Retinal pigment epithelial cell (primary cell): ENCODE measurements at regions not wholly inside any gene's neighbourhood (a gene's known extent, or its start where the extent isn't known, plus 50 kb on each side); places are given as distances from the start of the nearest gene placed in this dataset.

Experiments used
- DNase-seq: peaks from one replicate; pipeline ENCODE4 v3.0.0-alpha.2; 2010; ENCODE audit warnings: low read depth
- H3K4me3 ChIP-seq: 2 replicates; pipeline ENCODE4 v1.5.1; 2011; ENCODE audit warnings: mild to moderate bottlenecking, low read length, control low read depth, moderate library complexity
- TF ChIP-seq, protein P1 (sequence below): conservative IDR thresholded peaks from 2 replicates; pipeline ENCODE4 v1.5.1; 2011; ENCODE audit warnings: low read depth, low read length, control low read depth, inconsistent platforms

DNA sequence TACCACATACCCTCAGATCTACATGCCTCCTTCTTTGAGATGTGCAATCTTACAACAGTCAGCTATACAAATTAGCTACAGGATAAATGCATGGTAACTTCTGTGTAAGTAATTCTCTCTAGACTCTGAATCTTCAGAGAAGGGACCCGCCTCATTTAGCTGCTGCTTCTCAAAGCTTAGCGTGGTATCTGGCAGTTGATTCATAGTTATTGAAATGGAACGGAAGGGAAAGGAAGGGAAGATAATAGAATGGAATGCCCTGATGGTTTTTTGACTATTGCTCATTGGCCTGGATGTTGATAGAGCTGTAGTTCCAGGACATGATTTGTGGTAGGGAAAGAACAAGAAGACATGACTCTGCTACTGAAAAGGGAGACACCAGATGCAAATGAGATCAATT, 498.1 kb upstream of the CRIM1 start:
- TF ChIP-seq, protein P1, sequence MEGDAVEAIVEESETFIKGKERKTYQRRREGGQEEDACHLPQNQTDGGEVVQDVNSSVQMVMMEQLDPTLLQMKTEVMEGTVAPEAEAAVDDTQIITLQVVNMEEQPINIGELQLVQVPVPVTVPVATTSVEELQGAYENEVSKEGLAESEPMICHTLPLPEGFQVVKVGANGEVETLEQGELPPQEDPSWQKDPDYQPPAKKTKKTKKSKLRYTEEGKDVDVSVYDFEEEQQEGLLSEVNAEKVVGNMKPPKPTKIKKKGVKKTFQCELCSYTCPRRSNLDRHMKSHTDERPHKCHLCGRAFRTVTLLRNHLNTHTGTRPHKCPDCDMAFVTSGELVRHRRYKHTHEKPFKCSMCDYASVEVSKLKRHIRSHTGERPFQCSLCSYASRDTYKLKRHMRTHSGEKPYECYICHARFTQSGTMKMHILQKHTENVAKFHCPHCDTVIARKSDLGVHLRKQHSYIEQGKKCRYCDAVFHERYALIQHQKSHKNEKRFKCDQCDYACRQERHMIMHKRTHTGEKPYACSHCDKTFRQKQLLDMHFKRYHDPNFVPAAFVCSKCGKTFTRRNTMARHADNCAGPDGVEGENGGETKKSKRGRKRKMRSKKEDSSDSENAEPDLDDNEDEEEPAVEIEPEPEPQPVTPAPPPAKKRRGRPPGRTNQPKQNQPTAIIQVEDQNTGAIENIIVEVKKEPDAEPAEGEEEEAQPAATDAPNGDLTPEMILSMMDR = no peak
- DNase-seq = no peak
- H3K4me3 ChIP-seq = no peak overlapping the region

DNA sequence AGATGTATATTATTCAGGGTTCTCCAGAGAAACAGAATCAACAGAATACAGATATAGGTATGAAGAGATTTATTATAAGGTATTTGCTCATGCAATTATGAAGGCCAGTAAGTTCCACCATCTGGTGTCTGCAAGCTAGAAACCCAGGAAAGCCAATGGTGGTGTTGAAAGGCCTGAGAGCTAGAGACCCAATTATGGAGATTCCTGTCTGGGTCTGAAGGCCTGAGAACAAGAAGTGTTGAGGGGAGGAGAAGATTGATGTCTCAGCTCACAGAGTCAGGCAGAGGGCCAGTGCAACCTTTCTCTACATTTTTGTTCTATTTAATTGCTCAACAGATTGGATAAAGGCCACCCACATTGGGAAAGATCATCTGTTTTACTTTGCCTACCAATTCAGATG, 524.2 kb upstream of the CRIM1 start:
- TF ChIP-seq, protein P1 = no peak
- no peak for DNase-seq
- H3K4me3 ChIP-seq = no peak overlapping the region

DNA sequence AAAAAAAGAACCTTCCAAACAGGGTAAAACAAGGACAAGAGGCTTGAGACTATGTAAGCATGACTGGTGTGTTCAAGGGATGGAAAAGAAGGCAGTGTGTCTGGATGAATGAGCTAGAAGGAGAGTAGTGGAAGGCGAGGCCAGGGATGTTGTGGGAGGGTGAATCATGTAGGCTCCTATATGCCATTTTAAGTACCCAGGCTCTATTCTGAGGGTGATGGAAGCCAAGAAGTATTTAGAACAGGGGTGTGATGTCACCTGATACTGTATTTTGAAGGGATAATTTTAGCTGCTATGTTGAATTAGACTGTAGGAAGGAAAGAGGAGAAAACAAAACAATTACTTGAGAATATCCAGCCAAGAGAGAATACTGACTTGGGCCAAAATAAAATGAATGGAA, 524.7 kb upstream of the CRIM1 start:
- DNase-seq = no peak
- no peak overlapping the region for H3K4me3 ChIP-seq
- TF ChIP-seq, protein P1 = no peak

DNA sequence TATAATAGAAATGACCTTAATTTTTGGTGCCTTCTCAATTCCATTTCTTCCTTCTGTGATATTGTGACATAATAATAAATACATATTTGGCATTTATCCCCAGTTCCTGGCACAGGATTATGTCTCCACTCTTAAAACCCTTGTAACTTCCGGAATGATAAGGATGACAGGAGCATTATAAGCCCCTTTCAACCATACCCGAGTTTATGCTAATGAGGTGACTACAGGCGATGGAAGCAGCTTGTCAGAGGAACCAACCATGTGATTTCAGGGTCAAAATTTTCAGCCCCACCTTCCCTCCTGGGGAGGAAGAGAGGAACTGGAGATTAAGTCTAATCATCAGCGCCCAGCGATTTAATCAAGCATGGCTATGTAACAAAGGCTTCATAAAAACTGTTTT, 528.5 kb upstream of the CRIM1 start:
- TF ChIP-seq, protein P1 = no peak
- DNase-seq = peak; percentile 29
- no peak overlapping the region for H3K4me3 ChIP-seq

DNA sequence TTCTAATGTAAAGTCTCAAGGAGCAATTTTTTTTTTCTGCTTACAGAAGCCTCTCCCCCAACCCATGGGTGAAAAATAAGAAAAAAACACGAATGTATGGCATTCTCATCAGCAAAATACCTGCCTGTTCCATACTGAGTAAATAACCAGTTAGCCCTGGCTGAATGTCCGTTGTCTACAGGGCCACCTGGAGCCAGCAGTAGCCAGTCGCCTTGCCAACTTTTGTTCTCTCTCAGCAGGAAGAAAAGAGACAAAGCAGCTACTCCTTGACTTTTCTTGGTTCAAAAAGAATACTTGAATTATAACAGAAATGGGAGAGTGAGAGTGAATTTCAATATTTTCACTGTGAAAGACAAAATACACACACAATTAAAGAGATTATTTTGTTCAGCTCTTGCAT, 532.9 kb upstream of the CRIM1 start:
- TF ChIP-seq, protein P1 = no peak
- no peak overlapping the region for H3K4me3 ChIP-seq
- DNase-seq = no peak

DNA sequence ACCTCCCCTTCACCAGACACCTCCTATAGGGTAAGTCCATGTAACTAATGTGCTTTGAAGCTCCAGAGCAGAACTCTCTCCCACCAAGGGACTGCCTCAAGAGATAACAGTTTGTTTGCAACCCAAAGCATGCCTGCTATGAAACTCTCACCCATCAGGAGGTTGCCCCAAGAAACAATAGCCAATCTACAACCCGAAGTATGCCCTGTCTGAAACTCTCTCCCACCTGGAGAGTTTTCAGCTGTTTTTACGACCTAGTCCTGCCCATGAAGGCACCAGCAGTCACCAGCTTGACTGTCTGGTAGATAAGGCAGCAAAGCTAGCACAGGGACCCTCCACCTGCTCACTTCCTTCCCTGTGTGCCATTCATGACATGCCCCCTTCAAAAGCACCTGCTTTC, 533.9 kb upstream of the CRIM1 start:
- no peak overlapping the region for H3K4me3 ChIP-seq
- no peak for DNase-seq
- TF ChIP-seq, protein P1 = no peak

DNA sequence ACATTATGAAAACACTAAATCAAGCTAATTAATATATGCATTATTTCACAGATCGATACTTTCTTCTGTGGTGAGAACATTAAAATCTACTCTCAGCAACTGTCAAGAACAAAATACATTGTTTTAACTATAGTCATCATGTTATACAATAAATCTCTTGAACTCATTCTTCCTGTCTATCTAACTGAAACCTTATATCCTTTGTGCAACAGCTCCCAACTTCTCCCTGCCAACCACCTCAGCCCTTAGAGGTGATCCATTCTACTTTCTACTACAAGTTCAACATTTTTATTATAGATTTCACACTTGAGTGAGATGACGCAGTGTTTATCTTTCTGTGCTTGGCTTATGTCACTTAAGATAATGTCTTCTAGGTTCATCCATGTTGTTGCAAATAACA, 535.2 kb upstream of the CRIM1 start:
- TF ChIP-seq, protein P1 = no peak
- no peak for DNase-seq
- H3K4me3 ChIP-seq = no peak overlapping the region
